ENCODE measurements at regions not wholly inside any gene's neighbourhood (a gene's known extent, or its start where the extent isn't known, plus 50 kb on each side); places are given as distances from the start of the nearest gene placed in this dataset.

- H3K27ac ChIP-seq = no peak overlapping the region
- no peak for TF ChIP-seq ZFX (IDR thresholded peaks at IDR 0.05; ENCODE audit: borderline replicate concordance)
Measured at GRCh38 chr1:80251591-80251990, 1245.1 kb upstream of the ADGRL4 start.

- TF ChIP-seq ZFX (IDR thresholded peaks at IDR 0.05; ENCODE audit: borderline replicate concordance) = no peak
- no peak for TF ChIP-seq CTCF (IDR thresholded peaks at IDR 0.05)
- no peak overlapping the region for H3K27ac ChIP-seq
Measured at GRCh38 chr1:80251171-80251570, 1244.6 kb upstream of the ADGRL4 start.

- H3K27ac ChIP-seq = no peak overlapping the region
Measured at GRCh38 chr1:80250573-80251168, 1244.1 kb upstream of the ADGRL4 start.

GRCh38 chr1:80249699-80250098, 1243.2 kb upstream of the ADGRL4 start:
- no peak overlapping the region for H3K27ac ChIP-seq
- TF ChIP-seq ZFX (IDR thresholded peaks at IDR 0.05; ENCODE audit: borderline replicate concordance) = no peak
- TF ChIP-seq CTCF (IDR thresholded peaks at IDR 0.05) = no peak

More at GRCh38 chr1:80250573-80251168, 1244.1 kb upstream of the ADGRL4 start:
- TF ChIP-seq ZFX (IDR thresholded peaks at IDR 0.05; ENCODE audit: borderline replicate concordance) (no peak), CTCF (IDR thresholded peaks at IDR 0.05) (no peak)

- no peak overlapping the region for H3K27ac ChIP-seq
- TF ChIP-seq CTCF (IDR thresholded peaks at IDR 0.05) = no peak
- no peak for TF ChIP-seq ZFX (IDR thresholded peaks at IDR 0.05; ENCODE audit: borderline replicate concordance)
Measured at GRCh38 chr1:80248886-80249285, 1242.4 kb upstream of the ADGRL4 start.

- H3K27ac ChIP-seq = no peak overlapping the region
- TF ChIP-seq CTCF (IDR thresholded peaks at IDR 0.05) (no peak), ZFX (IDR thresholded peaks at IDR 0.05; ENCODE audit: borderline replicate concordance) (no peak)
Measured at GRCh38 chr1:80245813-80246212, 1239.3 kb upstream of the ADGRL4 start.

- no peak overlapping the region for H3K27ac ChIP-seq
- TF ChIP-seq ZFX (IDR thresholded peaks at IDR 0.05; ENCODE audit: borderline replicate concordance) (no peak), CTCF (IDR thresholded peaks at IDR 0.05) (no peak)
Measured at GRCh38 chr1:80244372-80244771, 1237.8 kb upstream of the ADGRL4 start.

- TF ChIP-seq ZFX (IDR thresholded peaks at IDR 0.05; ENCODE audit: borderline replicate concordance) = no peak
- no peak for TF ChIP-seq CTCF (IDR thresholded peaks at IDR 0.05)
- no peak overlapping the region for H3K27ac ChIP-seq
Measured at GRCh38 chr1:80241566-80241965, 1235.0 kb upstream of the ADGRL4 start.
